Cardiac septum (tissue), 1 donor: ENCODE measurements at regions not wholly inside any gene's neighbourhood (a gene's known extent, or its start where the extent isn't known, plus 50 kb on each side); places are given as distances from the start of the nearest gene placed in this dataset.

Experiments
- DNase-seq: peaks from one replicate; pipeline ENCODE4 v3.0.0-alpha.2; 2020; ENCODE audit warnings: low spot score
- intact Hi-C: fragments of 100-400 bp; cut with DNase I; formaldehyde crosslinking; loops from one replicate; pipeline ENCODE4 v1.14.0; 2022
- donor health status: DM: no; HTN: no; CAD: no.

DNA sequence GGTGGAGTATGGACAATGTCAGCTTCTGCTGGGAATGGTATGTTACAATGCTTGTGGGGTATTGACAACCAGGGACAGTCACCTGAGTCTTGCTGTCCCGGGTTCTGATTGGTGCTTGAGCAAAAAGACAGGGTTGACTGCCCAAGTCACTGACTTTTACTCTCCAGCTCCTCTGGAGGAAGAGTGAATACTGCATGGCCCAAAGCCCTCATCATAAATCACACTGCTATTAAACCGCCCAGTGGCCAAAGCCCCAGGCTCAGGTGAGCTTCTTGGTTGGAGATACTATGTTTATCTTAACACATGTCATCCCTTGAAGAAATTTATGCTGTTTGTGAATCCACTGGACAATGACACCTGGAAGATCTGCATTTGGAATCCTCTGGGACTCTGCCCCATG, 90.0 kb upstream of the IGFBP3 start:
- intact Hi-C loops: no loop called here
- DNase-seq: no peak

DNA sequence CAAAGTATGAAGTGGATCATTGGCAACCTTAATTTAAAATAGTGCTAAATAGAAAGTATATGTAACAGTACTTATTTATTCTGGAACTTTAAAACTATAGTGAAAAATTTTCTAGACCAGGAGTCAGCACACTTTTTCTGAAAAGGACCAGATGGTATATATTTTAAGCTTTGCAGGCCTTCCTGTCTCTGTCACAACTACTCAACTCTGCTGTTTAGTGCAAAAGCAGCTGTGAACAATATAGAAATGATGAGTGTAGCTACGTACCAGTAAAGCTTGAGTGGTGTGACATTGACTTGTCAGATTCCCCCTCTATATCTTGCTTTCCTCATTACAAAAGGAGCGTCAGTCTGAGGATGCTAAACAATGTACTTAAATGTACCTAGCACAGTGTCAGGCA, 88.1 kb upstream of the IGFBP3 start:
- intact Hi-C loops: no loop called here

DNA sequence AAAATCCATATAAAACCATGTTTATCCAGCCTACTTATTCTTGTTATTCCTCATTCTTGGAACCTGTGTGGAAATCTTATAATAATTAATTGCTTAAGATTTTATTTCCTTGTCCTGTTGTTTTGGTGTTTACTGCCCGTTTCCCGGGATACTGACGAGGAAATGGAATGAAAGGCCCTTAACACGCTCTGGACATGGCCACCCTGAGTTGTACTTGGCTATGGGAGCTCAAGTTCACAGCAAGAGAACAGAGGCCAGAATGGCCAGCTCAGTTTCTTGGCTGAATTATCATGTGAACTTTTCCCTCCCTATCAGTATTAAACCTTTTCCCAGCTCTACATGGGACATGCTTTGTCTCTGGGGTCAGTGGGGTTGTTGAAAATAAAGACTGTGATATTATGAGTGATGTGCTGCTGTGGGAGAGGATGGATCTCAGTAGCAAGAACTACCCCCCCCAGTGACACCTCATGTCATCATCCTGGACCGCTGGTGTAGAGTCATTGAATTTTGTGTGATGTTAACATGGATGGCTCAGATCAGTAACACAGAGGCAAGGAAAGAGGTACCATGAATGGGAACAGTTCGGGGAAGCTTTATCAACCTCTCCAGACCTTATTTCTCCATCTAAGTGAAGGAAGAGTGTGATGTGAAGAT, 87.0 kb upstream of the IGFBP3 start:
- DNase-seq: no peak
- intact Hi-C loops: no loop called here

More for the DNA sequence above, 88.1 kb upstream of the IGFBP3 start:
- DNase-seq: no peak

DNA sequence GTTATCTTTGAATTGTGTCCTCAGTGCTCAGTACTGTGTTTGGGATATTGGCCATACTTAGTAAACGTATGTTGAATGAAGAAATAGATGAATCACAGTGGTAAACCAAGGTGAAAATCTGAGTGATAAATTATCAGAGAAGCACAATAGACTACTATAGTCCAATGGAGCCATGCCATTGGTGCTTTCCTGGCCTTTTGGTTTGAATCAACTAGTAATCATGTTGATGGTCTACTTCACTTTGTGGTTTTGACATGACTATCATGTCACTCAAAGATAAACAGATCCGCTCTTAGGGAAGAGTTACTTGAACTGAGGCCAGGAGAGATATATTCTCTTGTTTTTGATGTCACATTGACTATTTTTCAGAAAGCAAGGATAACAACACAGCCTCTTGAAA, 86.1 kb upstream of the IGFBP3 start:
- no peak for DNase-seq
- intact Hi-C loops: no loop called here

DNA sequence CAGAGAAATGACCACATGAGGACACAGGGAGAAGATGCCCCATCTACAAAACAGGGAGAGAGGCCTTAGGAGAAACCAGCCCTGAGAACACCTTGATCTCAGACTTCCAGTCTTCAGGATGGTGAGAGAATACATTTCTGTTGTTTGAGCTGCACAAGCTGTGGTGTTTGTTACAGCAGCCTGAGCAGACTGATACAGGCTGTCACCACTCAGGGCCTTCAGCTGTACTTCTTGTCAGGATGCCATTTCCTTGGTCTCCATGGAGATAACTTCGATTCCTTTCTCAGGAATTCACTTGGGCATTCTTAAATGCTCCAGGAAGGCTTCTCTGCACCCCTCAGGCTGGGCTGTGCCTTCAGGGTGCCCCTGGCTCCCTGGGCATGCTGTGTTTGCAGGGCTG, 85.7 kb upstream of the IGFBP3 start:
- intact Hi-C loops: no loop called here
- DNase-seq: no peak

DNA sequence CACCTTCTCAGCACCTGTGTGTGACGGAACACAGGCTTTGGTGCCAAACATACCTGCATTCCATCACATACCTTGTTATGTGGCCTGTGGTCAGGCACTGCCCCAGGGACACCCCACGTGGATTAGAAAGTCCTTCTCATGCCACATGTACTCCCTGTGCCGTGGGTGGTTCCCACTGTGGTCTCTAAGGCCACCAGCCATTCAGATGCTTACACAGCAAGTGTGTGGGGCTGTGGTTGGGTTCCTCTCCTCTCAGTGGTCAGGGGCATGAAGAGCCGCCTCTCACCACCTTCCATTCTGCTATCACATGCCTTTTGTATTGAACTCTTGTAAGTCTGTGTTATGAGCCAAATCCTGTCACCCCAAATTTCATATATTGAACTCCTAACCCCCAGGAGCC, 85.1 kb upstream of the IGFBP3 start:
- intact Hi-C loops: no loop called here
- no peak for DNase-seq

DNA sequence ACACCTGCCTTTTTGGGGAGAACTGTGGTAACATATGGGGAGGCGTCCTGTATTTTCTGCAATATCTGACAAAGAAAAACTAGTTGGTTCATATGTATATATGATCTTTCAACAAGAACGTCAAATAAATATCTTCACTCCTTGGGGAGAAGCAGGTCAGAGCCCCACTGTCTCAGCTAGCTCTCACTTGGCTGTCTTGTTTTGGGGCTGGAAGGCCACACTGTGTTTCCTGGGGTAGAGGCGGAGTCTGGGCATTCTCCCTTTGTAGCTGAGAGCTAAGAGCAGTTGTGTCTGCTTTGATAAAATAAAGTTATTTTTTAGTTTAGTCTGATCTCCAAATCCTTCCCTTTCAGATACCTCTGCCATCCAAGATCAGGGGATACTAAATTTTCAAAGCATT, 83.9 kb upstream of the IGFBP3 start:
- no peak for DNase-seq
- intact Hi-C loops: no loop called here

DNA sequence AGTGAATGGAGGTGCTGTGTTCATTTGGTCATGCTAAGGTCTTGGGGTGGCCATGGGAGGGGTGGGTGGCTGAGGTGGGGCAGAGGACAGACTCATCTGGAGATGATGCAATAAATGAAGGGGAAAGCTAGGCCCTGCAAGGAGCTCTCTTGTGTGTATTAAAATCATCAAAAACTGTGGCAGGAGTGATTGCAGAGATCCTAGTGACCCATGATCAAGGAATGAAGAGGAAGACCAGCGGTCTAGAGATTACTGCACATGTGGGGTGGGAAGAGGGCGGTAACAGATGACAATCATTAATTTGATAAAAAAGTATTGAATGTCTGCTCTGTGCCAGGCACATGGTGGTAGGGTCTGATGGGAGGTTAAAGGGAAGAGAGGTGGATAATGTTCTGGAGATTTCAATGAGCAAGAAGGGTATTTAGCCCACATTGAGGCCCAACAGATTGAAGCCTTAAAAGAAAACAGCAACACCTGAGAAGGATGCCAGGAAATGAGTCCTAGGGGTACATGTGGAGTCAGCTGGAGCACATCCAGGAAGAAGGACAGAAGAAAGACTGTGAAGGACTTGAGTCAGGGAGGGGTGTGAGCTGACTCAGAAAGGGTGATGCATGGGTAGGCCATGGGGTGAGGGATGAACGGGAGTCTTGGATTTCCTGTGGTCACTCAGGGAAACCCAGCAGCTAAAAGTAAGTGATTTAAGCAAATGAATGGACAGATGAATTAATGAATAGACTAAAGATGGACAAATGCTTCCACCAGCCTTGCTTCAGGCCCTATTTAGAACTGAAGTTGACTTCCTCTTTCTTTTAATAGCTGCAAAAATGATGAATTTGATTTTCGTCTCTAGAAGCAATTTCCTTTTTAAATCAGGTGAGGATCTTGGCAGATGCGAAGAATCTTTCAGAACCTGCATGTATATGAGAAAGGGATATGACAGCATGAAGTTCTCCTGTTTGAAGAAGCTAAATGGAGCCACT, 83.1 kb upstream of the IGFBP3 start:
- intact Hi-C loops: no loop called here
- no peak for DNase-seq

DNA sequence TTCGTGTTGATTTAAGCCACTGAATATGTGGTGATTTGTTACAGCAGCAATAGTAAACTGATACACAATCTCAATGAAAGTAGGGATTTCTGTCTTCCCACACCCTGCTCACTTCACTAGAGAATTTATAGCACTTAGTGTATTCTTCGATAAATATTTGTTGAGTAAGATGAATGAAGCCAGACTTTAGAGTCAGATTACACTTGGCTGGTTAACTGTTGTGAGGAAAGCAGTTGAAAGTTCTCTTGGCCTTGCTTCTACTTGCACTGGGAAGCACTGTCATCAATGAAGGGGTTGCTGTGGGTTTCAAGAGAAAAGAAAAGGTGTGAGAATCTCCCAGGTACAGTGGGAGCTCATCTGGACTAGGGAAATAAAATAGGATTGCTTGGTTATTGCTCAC, 82.1 kb upstream of the IGFBP3 start:
- intact Hi-C loops: no loop called here
- no peak for DNase-seq

DNA sequence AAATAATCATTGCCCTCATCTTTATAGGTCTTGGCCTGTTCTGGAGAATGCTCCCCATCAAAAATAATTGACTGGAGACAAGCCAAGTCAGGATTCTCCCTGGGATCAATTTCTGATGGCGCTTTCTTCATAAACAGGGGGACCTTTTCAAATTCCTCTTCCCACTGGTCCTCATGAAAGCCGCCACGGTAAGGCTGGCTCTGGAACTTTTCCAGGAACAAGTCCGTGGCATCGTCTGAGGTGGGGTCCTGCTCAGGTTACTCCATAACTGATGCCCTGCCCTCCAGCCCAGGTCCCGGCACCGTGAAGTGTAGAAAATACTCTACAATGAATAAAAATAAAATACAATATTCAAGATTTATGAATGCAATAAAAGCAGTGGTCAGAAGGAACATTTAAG, 79.4 kb upstream of the IGFBP3 start:
- no peak for DNase-seq

DNA sequence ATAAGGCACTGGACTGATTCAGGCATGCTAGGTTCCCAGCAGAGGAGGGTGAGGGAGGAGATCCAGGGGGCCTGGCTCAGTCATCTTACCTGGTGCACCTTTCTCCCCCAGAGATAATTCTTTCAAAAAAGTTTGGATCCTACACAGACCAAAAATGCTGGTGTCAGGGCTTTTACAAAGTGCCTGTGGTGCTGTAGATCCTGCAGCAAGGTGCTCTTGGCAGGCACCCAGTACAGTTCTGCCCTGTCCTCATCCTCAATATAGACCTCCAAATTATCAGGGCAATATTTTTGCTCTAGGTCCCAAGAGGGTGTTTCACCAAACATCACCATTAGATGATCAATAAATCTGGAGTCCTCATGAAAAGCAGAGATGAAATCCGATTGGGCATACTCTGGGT, 78.5 kb upstream of the IGFBP3 start:
- DNase-seq: no peak
- intact Hi-C loops: no loop called here

More for the DNA sequence above, 79.4 kb upstream of the IGFBP3 start:
- intact Hi-C loops: no loop called here

DNA sequence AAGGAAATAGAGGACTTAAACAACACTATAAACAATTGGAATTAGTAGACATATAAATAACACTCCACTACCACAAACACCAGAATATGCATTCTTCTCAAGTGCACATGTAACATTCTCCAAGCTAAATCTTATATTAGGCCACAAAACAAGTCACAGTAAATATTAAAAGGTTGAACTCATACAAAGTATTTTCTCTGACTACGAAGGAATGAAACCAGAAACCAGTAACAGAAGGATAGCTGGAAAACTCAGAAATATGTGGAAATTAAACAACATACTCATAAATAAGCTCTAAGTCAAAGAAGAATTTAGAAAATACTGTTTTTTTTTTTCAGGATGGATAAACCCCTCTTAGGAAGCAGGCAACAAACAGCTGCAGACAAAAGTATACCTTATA, 77.4 kb upstream of the IGFBP3 start:
- intact Hi-C loops: no loop called here
- DNase-seq: no peak

DNA sequence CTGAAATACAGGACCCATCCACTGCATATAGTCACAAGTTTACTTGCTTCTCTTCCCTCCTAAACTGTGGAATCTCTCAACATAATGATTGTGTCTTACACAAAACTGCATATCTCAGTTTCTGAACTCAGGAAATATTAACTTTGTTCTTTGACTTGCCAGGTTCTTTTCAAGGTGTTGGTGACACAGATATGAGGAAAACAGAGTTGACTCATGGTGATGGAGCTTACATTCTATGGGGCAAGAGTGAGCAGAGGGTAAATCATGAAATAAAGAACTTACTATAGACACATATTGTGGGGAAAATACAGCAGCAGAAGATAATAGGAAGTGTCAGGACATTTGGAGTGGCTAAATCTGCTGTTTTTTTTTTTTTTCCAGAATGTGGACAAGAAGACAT, 72.5 kb upstream of the IGFBP3 start:
- intact Hi-C loops: no loop called here
- DNase-seq: no peak

DNA sequence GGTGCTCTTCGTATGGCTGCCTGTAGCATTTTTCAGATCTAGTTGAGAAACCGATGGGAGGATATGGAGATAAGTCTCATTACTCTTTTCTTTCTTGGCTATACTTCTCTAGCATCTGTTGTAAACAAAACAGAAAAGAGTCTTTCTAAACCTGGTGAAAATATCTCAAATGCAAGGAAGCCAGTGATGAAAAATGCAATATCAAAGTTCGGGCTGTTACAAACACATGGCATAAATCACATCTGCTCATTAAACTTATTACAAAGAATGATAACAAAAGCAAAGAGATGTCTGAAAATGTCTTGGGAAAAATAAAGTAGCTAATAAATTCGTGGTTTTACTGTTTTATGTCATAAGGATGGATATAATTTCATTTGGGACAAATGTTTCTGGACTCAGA, 71.8 kb upstream of the IGFBP3 start:
- intact Hi-C loops: no loop called here
- DNase-seq: no peak

DNA sequence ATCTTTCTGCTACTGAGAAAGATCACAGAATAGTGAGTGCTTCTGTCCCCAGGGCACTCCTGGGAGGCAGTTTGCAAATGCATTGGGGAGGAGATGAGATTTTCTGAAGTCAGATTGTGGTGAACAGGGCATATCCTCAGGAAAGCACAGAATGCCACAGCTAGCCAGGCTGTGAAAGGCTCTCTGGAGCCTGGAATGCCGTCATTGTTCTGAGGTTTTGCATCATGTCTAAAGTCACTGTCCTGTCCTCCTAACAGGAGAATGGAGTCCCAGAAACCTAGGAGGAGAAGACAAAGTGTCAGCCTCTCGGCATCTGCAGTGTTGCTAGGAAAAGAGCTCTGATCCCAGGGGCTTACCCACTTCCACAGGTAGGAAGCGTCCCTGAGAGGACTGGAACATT, 69.2 kb upstream of the IGFBP3 start:
- intact Hi-C loops: no loop called here
- no peak for DNase-seq

DNA sequence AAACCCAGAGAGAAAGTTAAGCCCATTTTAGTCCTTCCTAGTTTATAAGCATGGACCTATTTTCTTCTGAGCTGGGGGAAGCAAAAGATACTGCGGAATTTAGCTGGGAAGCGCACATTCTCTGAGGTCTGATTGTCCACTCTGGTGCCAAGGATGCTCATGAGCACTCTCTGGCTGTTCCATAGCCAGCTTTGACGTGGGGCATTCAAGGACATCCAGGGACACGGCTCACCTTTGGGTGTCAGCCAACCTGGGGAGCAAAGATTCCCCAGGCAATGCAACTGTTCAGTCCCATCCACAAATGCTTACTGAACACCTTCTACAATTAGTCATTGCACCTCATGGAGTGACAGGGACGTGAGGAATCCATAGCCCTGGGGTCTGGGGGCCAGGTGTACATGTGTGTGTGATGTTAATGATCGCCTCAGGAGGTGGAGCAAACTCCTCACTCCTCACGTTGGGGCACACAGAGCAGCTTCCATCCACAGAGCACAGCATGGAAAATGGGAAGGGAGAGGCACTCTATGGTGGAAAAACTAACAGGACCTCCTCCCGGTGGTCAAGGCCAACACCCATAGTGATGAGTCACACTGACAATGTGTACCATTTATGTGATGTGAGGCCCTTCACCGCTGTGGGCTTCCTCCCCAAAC, 67.5 kb upstream of the IGFBP3 start:
- intact Hi-C loops: no loop called here
- DNase-seq: no peak

DNA sequence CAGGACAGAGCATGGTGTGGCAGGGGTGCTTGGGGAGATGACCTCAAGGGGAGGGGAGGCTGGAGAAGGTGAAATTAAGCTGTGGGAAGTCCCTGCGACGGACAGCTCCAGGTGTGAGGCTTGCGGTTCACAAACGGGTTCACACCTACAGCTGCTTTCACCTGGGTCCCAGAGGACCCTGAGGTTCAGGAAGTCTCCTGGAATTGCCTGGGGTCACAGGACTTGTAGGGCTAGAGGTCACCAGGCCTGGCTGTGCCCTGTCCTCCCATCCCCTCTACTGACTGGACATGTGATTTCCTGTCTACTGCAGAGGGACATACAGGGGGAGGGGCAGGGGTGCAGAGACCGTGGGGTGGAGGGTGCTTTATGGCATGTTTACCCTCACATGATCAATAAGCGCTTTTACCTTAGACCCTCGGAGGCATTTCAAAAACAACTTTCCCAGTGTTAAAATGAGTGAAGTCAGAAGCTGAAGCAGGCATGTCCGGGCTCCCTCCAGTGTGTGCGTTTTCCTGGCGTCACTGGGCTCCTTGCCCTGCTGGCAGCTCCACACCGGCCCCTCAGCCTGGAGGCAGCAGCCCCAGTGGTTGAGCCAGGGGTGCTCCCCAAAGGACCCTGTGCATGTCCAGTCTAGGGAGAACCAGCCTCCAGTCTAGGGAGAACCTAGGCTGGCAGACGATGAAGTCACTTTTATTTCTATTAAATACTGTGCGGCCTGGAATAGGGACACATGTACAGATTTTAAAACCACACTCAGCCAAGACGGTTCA, 66.6 kb upstream of the IGFBP3 start:
- DNase-seq: no peak
- intact Hi-C loops: no loop called here

DNA sequence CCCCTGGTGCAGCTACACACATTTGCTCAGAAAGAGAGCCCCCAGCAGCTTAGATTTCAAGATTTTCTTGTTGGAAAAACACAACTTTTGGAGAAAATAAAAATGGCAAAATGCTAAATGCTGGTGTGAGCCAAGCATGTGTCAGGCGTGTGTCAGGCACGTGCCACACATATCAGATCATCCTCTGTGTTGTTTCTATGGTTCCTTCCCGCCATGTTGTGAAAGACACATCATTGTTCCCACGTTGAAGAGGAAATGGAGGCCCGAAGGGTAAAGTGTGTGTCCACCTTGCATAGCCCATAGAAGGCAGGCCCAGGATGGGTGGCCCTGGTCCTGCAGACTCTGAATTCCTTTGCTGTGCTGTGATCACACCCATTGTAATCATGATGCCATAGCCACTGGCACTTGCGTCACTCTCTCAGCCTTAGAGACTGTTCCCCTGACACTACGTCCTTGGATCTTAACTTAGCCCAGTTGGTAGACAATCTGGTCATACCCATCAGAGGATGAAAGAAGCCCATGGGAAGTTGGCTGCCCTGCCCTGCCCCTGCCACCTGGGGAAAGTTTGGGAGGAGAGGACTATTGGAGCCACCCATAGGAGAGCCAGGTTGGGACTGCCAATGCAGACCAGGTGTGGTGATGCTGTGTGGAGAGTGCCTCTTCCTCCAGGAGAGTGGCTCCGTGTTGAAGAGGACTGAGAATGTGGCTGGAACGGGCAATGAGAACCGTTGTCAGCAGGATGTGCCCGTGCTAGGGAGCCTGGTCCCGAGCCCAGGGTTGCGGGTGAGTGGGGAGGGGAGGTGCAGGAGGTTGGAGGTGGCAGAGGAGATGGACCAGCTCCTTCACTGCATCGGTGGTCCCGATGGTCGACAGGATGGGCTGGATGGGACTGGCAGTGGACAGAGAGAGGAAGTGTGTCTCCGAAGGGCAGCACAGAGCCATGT, 65.6 kb upstream of the IGFBP3 start:
- DNase-seq: peak; percentile 57
- intact Hi-C loops: no loop called here

DNA sequence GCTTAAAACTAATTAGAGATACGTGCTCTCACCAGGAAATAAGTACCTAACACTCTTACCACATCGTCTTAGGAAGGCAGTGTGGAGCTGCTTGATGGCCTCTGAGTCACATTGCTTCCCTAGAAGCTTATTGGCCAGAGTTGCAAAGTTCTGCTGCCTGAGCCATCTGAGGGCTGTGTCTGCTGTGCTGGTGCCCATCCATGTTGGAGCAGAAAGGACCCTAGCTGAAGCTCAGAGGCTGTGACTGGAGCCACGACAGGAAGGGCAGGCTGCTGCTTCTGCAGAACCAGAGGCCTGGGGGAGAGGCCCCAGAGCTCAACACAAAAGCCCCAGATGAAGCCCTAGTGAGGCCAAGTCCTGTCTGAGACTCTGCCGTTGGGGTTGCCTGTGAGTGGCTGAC, 64.8 kb upstream of the IGFBP3 start:
- intact Hi-C loops: no loop called here

More for the DNA sequence above, 64.8 kb upstream of the IGFBP3 start:
- peak; percentile 29 for DNase-seq
